ENCODE measurements at regions not wholly inside any gene's neighbourhood (a gene's known extent, or its start where the extent isn't known, plus 50 kb on each side); places are given as distances from the start of the nearest gene placed in this dataset.
"Not testable (repeated sequence)": the region's sequence is repeated elsewhere in the genome, so short reads cannot be mapped to it uniquely, and the experiment has no call there.

DNA sequence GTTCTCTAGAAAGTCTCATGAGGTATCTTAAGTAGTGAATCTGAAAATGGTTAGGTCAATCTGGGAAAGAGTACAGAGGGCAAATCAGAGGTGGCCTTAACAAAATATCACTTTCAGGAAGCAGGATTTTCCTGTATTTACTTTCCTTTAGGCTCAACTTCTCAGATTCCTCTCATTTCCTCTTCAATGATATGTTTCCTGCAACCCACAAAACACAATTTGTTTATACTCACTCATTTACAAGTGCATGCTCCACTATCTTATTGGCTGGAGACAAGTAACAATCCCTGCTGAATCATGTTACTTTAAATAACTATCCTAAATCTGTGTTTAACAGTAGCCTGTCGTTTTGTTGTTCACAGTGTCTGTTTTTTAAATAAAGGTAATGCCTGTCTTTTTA, 228.1 kb downstream of the DSC3 start:
- no peak for DNase-seq

GRCh38 chr18:30811580-30811979, 231.0 kb downstream of the DSC3 start:
- no peak for DNase-seq

DNA sequence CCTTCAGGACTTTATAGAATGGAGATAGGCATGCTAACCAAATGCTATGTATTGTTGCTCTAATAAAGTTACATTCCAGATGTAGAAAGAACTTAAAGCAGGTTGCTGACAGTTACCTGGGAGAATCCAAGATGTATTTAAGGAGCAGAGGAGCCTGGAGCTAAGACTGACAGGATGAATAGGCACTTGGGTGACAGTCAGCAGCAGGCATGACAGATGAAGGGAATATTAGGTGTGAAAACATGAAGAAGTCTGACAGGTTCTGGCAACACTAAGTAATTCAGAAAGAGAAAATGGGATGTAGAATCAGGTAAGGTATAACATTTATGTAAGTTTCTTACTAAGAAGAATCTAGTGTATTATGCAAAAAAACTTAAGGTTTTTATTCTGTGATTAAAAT, 232.0 kb downstream of the DSC3 start:
- no peak for DNase-seq

DNA sequence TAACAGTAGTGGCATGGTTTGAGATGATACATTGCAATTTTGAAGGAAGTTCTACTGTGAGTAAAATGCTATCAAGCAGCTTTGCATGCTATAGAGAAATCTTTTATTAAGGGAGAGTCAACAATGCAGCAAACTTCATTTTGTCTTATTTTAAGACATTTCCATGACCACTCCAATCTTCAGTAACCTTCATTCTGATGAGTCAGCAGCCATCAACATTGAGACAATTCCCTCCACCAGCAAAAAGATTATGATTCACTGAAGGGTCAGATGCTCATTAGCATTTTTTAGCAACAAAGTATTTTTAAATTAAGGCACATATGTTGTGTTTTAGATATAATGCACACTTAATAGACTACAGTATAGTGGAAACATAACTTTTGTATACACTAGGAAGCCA, 235.7 kb downstream of the DSC3 start:
- no peak for DNase-seq

DNA sequence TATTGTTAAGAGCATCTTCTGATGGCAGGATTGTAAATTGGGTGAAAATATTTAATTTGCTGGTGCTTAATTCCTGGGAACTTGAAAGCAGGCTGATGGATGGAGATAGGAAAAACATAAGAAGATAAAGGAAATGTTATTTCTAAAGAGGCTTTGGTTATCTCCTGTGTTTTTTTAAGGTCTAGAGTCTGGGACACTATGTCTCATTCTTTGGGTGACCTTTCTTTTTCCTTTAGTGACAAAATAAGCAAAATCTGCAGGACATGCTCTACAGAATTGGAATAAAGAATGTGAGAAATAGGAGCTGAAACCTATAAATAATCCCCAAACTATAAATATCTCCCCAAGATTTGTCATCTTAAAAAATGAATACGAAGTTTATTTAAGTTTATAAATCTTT, 241.7 kb downstream of the DSC3 start:
- DNase-seq: no peak

- DNase-seq: no peak
Measured at GRCh38 chr18:30792051-30792450, 250.5 kb downstream of the DSC3 start.

- not testable (repeated sequence) for DNase-seq
Measured at GRCh38 chr18:30788411-30788991, 254.0 kb downstream of the DSC3 start.

- DNase-seq: no peak
Measured at GRCh38 chr18:30787410-30787809, 255.1 kb downstream of the DSC3 start.

DNA sequence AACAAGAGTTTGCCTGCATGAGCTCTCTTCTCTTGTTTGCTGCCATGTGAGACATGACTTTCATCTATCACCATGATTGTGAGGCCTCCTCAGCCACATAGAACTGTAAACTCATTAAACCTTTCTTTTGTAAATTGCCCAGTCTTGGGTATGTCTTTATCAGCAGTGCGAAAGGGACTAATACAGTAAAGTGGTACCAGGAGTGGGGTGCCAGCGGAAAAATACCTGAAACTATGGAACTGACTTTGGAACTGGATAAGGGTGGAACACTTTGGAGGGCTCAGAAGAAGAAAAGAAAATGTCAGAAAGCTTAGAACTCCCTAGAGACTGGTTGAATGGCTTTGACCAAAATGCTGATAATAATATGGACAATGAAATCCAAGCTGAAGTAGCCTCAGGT, 260.9 kb downstream of the DSC3 start:
- no peak for DNase-seq

GRCh38 chr18:30775629-30776028, 266.9 kb downstream of the DSC3 start:
- DNase-seq: no peak

DNA sequence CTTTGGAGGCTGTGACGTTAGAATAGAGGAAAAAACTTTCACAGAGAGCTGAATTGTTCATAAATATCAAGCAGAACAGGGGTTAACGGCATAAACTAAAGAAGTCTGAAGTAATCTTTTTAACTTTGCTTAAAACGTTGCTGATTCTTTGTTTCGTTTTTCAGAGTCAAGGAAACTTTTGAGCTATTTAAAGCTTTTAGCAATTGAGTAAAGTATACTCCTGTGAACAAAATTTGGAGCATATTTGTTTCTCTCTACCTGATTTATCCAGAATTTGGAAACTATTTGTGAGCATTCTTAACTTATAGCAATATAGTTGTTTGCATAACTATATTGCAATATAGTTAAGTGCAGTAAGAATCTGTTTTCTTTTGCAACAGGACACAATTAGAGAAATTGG, 270.4 kb downstream of the DSC3 start:
- not testable (repeated sequence) for DNase-seq

- no peak for DNase-seq
Measured at GRCh38 chr18:30766053-30766452, 276.5 kb downstream of the DSC3 start.

DNA sequence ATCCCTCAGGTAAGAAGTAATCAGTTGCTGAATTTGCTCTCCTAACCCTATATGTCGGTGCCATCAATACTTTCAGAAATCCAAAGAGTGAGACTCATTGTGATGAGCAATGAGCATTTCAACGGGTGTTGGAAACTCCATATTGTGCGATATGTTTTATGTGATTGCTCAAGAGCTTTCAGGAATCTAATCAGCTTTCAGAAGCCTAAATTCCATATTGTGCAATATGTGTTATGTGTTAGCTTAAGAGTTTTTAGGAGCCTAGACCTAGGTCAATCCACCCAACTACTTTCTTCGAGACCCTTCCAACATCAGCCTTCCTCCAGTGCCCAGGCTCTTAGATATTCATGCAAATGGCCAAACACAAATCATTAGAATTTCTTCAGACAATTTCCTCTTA, 277.3 kb downstream of the DSC3 start:
- DNase-seq: no peak

GRCh38 chr18:30763902-30764350, 278.6 kb downstream of the DSC3 start:
- DNase-seq: no peak

- no peak for DNase-seq
Measured at GRCh38 chr18:30754846-30755245, 287.7 kb downstream of the DSC3 start.

GRCh38 chr18:30748541-30748940, 294.0 kb downstream of the DSC3 start:
- DNase-seq: no peak

DNA sequence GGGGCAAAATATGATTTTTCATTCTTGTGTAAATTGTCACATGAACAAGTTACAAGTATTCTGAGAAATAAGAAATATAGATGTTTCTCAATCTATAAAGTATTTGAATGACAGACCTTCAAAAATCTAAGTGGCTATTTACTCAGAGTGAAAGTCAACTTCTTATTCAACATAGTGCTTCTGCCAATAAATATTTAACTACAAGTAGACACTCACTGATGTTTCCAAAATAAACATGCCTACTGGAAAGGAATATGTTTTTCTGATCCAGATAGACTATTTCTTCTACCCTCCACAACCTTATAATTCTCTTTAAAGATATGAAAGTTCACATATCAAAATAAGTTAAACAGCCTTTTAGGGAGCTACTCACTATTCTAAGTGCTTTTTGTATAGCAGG, 296.3 kb downstream of the DSC3 start:
- no peak for DNase-seq

DNA sequence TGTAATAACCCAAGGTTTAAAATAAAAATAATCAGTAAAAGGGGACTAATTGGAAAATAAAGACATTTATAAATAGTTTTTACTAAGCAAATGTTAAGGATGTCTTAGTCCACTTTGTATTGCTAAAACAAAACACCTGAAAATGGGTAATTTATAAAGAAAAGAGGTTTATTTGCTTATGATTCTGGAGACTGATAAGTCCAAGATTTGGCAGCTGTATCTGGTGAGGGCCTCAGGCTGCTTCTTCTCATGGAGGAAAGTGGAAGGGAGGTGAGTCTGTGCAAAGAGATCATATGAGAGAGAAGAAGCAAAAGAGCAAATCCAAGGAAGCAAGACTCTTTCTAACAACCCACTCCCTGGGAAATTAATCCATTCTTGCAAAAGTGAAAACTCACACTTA, 299.5 kb downstream of the DSC3 start:
- DNase-seq: no peak

DNA sequence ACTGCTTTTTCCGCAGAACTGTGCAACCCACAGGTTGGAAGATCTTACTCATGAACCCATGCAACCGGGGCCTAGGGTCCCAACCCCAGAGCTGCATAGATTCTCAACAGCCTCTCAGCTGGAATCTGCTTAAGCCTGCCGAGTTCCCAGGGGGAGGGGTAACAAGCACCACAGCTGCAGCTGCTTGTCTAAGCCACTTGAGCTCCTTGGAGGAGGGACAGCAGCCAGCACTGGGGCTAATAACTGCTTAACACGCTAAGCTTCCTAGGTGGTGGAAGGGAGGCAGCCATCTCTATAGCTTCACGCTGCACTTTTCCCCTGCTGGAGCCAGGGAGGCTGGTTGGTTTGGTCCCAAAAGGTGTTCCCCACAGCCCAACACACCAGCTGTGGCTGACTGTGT, 311.6 kb downstream of the DSC3 start:
- DNase-seq: no peak

DNA sequence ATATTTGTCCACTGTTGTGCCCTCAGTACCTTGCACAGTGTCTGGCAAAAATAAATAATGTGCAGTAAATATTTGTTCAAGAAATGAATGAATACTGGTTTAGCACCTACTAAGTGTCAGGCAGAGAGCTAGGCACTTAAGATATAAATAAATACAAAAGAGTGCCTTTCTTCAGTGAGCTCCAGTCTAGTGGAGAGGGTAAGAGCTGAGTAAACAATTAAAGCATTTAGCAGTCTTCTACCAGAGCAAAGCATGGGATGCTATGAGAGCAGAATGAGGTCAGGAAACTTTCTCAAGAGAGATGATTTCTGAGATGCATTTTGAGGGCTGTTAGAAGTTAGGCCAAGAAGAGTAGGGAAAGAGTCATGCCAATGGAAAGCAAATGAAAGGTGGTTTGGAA, 314.7 kb downstream of the DSC3 start:
- DNase-seq: no peak

- DNase-seq: no peak
Measured at GRCh38 chr18:30713299-30713698, 329.2 kb downstream of the DSC3 start.

GRCh38 chr18:30712383-30712782, 330.2 kb downstream of the DSC3 start:
- DNase-seq: no peak

- no peak for DNase-seq
Measured at GRCh38 chr18:30709595-30709994, 332.9 kb downstream of the DSC3 start.

GRCh38 chr18:30705943-30706342, 336.6 kb downstream of the DSC3 start:
- no peak for DNase-seq

DNA sequence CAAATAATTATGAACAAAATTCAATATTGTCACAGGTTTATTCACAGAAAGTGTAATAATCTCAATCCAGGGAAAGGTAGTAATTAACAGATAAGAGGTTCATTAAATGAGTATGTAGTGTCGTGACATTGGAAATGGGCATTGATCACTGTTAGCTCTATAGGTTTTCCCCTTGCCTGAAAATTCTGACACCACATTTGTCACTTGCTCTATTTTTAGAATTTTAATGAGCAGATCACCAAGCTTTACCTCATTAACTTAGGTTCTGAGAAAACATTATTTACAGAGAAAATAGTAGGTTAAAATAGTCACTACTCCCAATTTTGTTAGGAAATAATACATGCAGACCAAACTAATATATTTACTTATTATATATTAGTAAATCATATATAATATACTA, 344.0 kb downstream of the DSC3 start:
- no peak for DNase-seq

DNA sequence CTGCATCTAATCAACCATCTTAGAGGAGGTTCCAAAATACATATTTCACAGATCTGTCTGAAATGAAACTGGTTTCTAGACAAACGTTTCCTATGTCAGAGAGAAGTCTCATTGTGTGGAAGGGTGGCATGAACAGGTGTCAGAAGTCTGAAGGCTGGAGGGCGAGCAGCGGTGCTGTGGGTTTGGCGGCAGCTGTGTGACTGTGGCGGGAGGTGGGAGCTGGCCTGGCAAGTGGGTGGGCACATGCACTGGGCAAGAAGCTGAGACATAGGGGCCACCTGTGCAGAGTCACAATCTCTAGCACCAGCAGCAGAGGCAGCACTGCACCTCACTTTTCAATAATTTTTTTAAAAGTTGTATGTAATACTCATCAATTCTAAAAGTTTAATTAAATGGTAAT, 346.3 kb downstream of the DSC3 start:
- DNase-seq: no peak

All from NCI-H2107 (cell line).